HG02970 (cell line): ENCODE measurements at regions not wholly inside any gene's neighbourhood (a gene's known extent, or its start where the extent isn't known, plus 50 kb on each side); places are given as distances from the start of the nearest gene placed in this dataset.
"Not testable (repeated sequence)": the region's sequence is repeated elsewhere in the genome, so short reads cannot be mapped to it uniquely, and the experiment has no call there.

Source experiments
- ATAC-seq: cut with Tn5 transposase; IDR thresholded peaks from one replicate; pipeline ENCODE4 v1.9.1; 2021; ENCODE audit warnings: mild to moderate bottlenecking, moderate library complexity, moderate number of reproducible peaks; ENCODE audit not compliant: unreplicated experiment, low FRiP score

GRCh38 chr7:125857606-125858005 lies 928.0 kb upstream of the POT1 start:
- no peak for ATAC-seq

GRCh38 chr7:125848157-125848556 lies 918.5 kb upstream of the POT1 start:
- ATAC-seq, result no peak

GRCh38 chr7:125847692-125848091 lies 918.1 kb upstream of the POT1 start:
- no peak for ATAC-seq

GRCh38 chr7:125847055-125847454 lies 917.4 kb upstream of the POT1 start:
- no peak for ATAC-seq

GRCh38 chr7:125845686-125846085 lies 916.1 kb upstream of the POT1 start:
- no peak for ATAC-seq

- ATAC-seq, result no peak
These were observed 904.8 kb upstream of the POT1 start for GRCh38 chr7:125834421-125834820.

- ATAC-seq, result no peak
These were observed 904.2 kb upstream of the POT1 start for GRCh38 chr7:125833839-125834238.

GRCh38 chr7:125830743-125831142 lies 901.1 kb upstream of the POT1 start:
- ATAC-seq, result no peak

GRCh38 chr7:125828153-125828700 lies 898.6 kb upstream of the POT1 start:
- no peak for ATAC-seq

GRCh38 chr7:125823538-125823937 lies 893.9 kb upstream of the POT1 start:
- ATAC-seq, result no peak

- no peak for ATAC-seq
These were observed 890.9 kb upstream of the POT1 start for GRCh38 chr7:125820495-125820894.

- no peak for ATAC-seq
These were observed 884.5 kb upstream of the POT1 start for GRCh38 chr7:125814100-125814499.

GRCh38 chr7:125806491-125806890 lies 876.9 kb upstream of the POT1 start:
- not testable (repeated sequence) for ATAC-seq

- no peak for ATAC-seq
These were observed 874.6 kb upstream of the POT1 start for GRCh38 chr7:125804273-125804672.

GRCh38 chr7:125780153-125780552 lies 850.5 kb upstream of the POT1 start:
- no peak for ATAC-seq

GRCh38 chr7:125775317-125775716 lies 845.7 kb upstream of the POT1 start:
- no peak for ATAC-seq

GRCh38 chr7:125773113-125773785 lies 843.6 kb upstream of the POT1 start:
- ATAC-seq, result no peak

- ATAC-seq, result no peak
These were observed 818.3 kb upstream of the POT1 start for GRCh38 chr7:125747966-125748365.

GRCh38 chr7:125746510-125746909 lies 816.9 kb upstream of the POT1 start:
- ATAC-seq, result no peak

GRCh38 chr7:125727215-125727614 lies 797.6 kb upstream of the POT1 start:
- ATAC-seq, result no peak

- ATAC-seq, result no peak
These were observed 766.0 kb upstream of the POT1 start for GRCh38 chr7:125695626-125696025.

- no peak for ATAC-seq
These were observed 753.5 kb upstream of the POT1 start for GRCh38 chr7:125683156-125683555.
